Tibial nerve (tissue), 4 donors: ENCODE measurements at regions not wholly inside any gene's neighbourhood (a gene's known extent, or its start where the extent isn't known, plus 50 kb on each side); places are given as distances from the start of the nearest gene placed in this dataset.

Experiments used
- CTCF ChIP-seq, 5 experiments: fragments of 200-600 bp in 3 of 5; fragments of 450-650 bp in 2 of 5; sonication (generic) in 3 of 5; IDR thresholded peaks; one replicate each; pipeline ENCODE4 v1.5.1; 2016 to 2019; ENCODE audit warnings: antibody characterized with exemption in 5 of 5, mild to moderate bottlenecking in 3 of 5, moderate library complexity in 2 of 5
- EP300 ChIP-seq, 2 donors: sonication (generic); formaldehyde crosslinking; IDR thresholded peaks; one replicate each; pipeline ENCODE4 v1.6.1; 2017; ENCODE audit warnings: antibody characterized with exemption in 2 of 2, mild to moderate bottlenecking in 1 of 2
- POLR2A ChIP-seq, 2 donors: fragments of 450-650 bp; IDR thresholded peaks; one replicate each; pipeline ENCODE4 v1.6.1; 2017; ENCODE audit warnings: antibody characterized with exemption in 2 of 2, mild to moderate bottlenecking in 2 of 2, moderate library complexity in 2 of 2

GRCh38 chr3:75048650-75049049, 434.2 kb upstream of the CNTN3 start:
- no peak for TF ChIP-seq EP300 (IDR thresholded peaks at IDR 0.05)
- no peak for TF ChIP-seq CTCF (IDR thresholded peaks at IDR 0.05)
- TF ChIP-seq POLR2A (IDR thresholded peaks at IDR 0.05), result no peak
